ENCODE measurements at regions not wholly inside any gene's neighbourhood (a gene's known extent, or its start where the extent isn't known, plus 50 kb on each side); places are given as distances from the start of the nearest gene placed in this dataset.
"Not testable (repeated sequence)": the region's sequence is repeated elsewhere in the genome, so short reads cannot be mapped to it uniquely, and the experiment has no call there.

GRCh38 chr14:86334355-86334754 lies 804.4 kb downstream of the FLRT2 start:
- H3K9me3 ChIP-seq: no peaks in the 10 kb centered on the region
- intact Hi-C loops (cut with DNase I): no loop called here
- no peak for TF ChIP-seq CTCF (IDR thresholded peaks at IDR 0.05)
- no peak for DNase-seq
- no peak overlapping the region for H3K27ac ChIP-seq
- H3K9ac ChIP-seq (ENCODE audit: low read depth in 2 of 2, low read length in 2 of 2): no peak overlapping the region
- H3K36me3 ChIP-seq: no peaks in the 10 kb centered on the region
- no peaks in the 10 kb centered on the region for H3K27me3 ChIP-seq
- no peaks in the 10 kb centered on the region for H3K4me1 ChIP-seq
- H3K4me3 ChIP-seq: no peak overlapping the region

- Histone ChIP-seq H3K9me3 (no peaks in the 10 kb centered on the region), H3K4me3 (no peak overlapping the region), H3K27me3 (no peaks in the 10 kb centered on the region), H3K4me1 (no peaks in the 10 kb centered on the region), H3K36me3 (no peaks in the 10 kb centered on the region), H3K27ac (no peak overlapping the region), H3K9ac (ENCODE audit: low read depth in 2 of 2, low read length in 2 of 2) (no peak overlapping the region)
- intact Hi-C loops (cut with DNase I): no loop called here
- no peak for TF ChIP-seq CTCF (IDR thresholded peaks at IDR 0.05)
- DNase-seq: no peak
Measured at GRCh38 chr14:86333493-86333892, 803.5 kb downstream of the FLRT2 start.

GRCh38 chr14:86331341-86331740 lies 801.4 kb downstream of the FLRT2 start:
- H3K27me3 ChIP-seq: no peaks in the 10 kb centered on the region
- no peak for TF ChIP-seq CTCF (IDR thresholded peaks at IDR 0.05)

GRCh38 chr14:86321151-86321550 lies 791.2 kb downstream of the FLRT2 start:
- H3K9ac ChIP-seq (ENCODE audit: low read depth in 2 of 2, low read length in 2 of 2): no peak overlapping the region
- intact Hi-C loops (cut with DNase I): no loop called here
- no peak for DNase-seq
- H3K36me3 ChIP-seq: no peaks in the 10 kb centered on the region
- H3K27me3 ChIP-seq: no peaks in the 10 kb centered on the region
- H3K4me1 ChIP-seq: no peaks in the 10 kb centered on the region
- H3K27ac ChIP-seq: no peak overlapping the region
- no peak overlapping the region for H3K4me3 ChIP-seq
- no peak for TF ChIP-seq CTCF (IDR thresholded peaks at IDR 0.05)
- H3K9me3 ChIP-seq: no peaks in the 10 kb centered on the region

More at GRCh38 chr14:86331341-86331740, 801.4 kb downstream of the FLRT2 start:
- no peak overlapping the region for H3K27ac ChIP-seq
- H3K4me3 ChIP-seq: no peak overlapping the region
- no peaks in the 10 kb centered on the region for H3K4me1 ChIP-seq
- no peaks in the 10 kb centered on the region for H3K36me3 ChIP-seq
- intact Hi-C loops (cut with DNase I): no loop called here
- DNase-seq: no peak
- no peak overlapping the region for H3K9ac ChIP-seq (ENCODE audit: low read depth in 2 of 2, low read length in 2 of 2)
- H3K9me3 ChIP-seq: no peaks in the 10 kb centered on the region

- H3K36me3 ChIP-seq; H3K27me3 ChIP-seq; intact Hi-C loops (cut with DNase I); H3K4me1 ChIP-seq; H3K9me3 ChIP-seq; DNase-seq; H3K9ac ChIP-seq (ENCODE audit: low read depth in 2 of 2, low read length in 2 of 2); H3K27ac ChIP-seq; H3K4me3 ChIP-seq: not testable (repeated sequence)
Measured at GRCh38 chr14:86312154-86312665, 782.3 kb downstream of the FLRT2 start.

- Histone ChIP-seq H3K4me1 (no peaks in the 10 kb centered on the region), H3K9me3 (no peaks in the 10 kb centered on the region), H3K36me3 (no peaks in the 10 kb centered on the region), H3K27ac (no peak overlapping the region), H3K4me3 (no peak overlapping the region), H3K27me3 (no peaks in the 10 kb centered on the region), H3K9ac (ENCODE audit: low read depth in 2 of 2, low read length in 2 of 2) (no peak overlapping the region)
- no peak for TF ChIP-seq CTCF (IDR thresholded peaks at IDR 0.05)
- no peak for DNase-seq
- intact Hi-C loops (cut with DNase I): no loop called here
Measured at GRCh38 chr14:86311151-86311550, 781.2 kb downstream of the FLRT2 start.

Data from colonic mucosa (tissue), 4 donors.